Body of pancreas (tissue), 4 donors: ENCODE measurements at regions not wholly inside any gene's neighbourhood (a gene's known extent, or its start where the extent isn't known, plus 50 kb on each side); places are given as distances from the start of the nearest gene placed in this dataset.

ENCODE experiments used
- ATAC-seq: fragments of 150-250 bp; one replicate; pipeline ENCODE4 v1.9.1; 2016
- DNase-seq, 4 donors: peaks; one replicate each; pipeline ENCODE4 v3.0.0-alpha.2; 2019
- H3K27ac ChIP-seq, 4 donors: fragments of 200-600 bp; sonication (generic); 1 replicate in 3 of 4; 2 replicates in 1 of 4; pipeline versions ENCODE4 v1.5.1 to v1.6.1; 2016 to 2019; ENCODE audit warnings: mild to moderate bottlenecking in 1 of 4, mixed read lengths in 1 of 4, moderate library complexity in 1 of 4
- H3K27me3 ChIP-seq, 2 donors: fragments of 200-600 bp; sonication (generic); one replicate each; pipeline ENCODE4 v1.6.0; 2016; ENCODE audit warnings: mild to moderate bottlenecking in 1 of 2
- H3K36me3 ChIP-seq, 2 donors: fragments of 200-600 bp; sonication (generic); replicated peaks in 1 of 2; 2 replicates each; pipeline ENCODE4 v1.5.1; 2016; ENCODE audit warnings: low read depth in 2 of 2; ENCODE audit not compliant: insufficient read depth in 1 of 2
- H3K4me1 ChIP-seq: fragments of 200-600 bp; sonication (generic); one replicate; pipeline ENCODE4 v1.6.0; 2016
- H3K4me3 ChIP-seq, 2 donors: fragments of 200-600 bp; sonication (generic); 1 replicate in 1 of 2; 2 replicates in 1 of 2; pipeline ENCODE4 v1.5.1; 2016 to 2019
- H3K9me3 ChIP-seq, 3 donors: fragments of 200-600 bp; sonication (generic); 1 replicate in 2 of 3; 2 replicates in 1 of 3; pipeline ENCODE4 v1.5.1; 2016
- CTCF ChIP-seq, 7 experiments: fragments of 450-650 bp in 4 of 7; fragments of 200-600 bp in 3 of 7; sonication (generic) in 3 of 7; IDR thresholded peaks; one replicate each; pipeline ENCODE4 v1.5.1; 2016 to 2019; ENCODE audit warnings: antibody characterized with exemption in 7 of 7
- POLR2A ChIP-seq, 3 donors: fragments of 450-650 bp; IDR thresholded peaks; one replicate each; pipeline ENCODE4 v1.6.1; 2016; ENCODE audit warnings: antibody characterized with exemption in 3 of 3, mild to moderate bottlenecking in 2 of 3
- WGBS, 2 donors: methylation state at CpG; one replicate each; pipeline ENCODE4 v1.1.5; 2017; 5-methylcytosine and 5-hydroxymethylcytosine counted together
- intact Hi-C: fragments of 100-400 bp; cut with DNase I; formaldehyde crosslinking; loops from one replicate; pipeline ENCODE4 v1.15.1; 2023

GRCh38 chr15:27695726-27696125 lies 403.4 kb downstream of the OCA2 start:
- intact Hi-C loops: no loop called here
- no peak overlapping the region for H3K27ac ChIP-seq
- no peaks in the 10 kb centered on the region for H3K9me3 ChIP-seq
- TF ChIP-seq CTCF (IDR thresholded peaks at IDR 0.05) (no peak), POLR2A (IDR thresholded peaks at IDR 0.05) (no peak)
- ATAC-seq (no peak), DNase-seq (no peak)
- no peaks in the 10 kb centered on the region for H3K27me3 ChIP-seq
- H3K4me1 ChIP-seq: no peaks in the 10 kb centered on the region
- no peak overlapping the region for H3K4me3 ChIP-seq
- whole genome bisulfite sequencing, 2 donors: 72 to 79% methylated on average over 2 of the region's 2 CpGs
- no peaks in the 10 kb centered on the region for H3K36me3 ChIP-seq

DNA sequence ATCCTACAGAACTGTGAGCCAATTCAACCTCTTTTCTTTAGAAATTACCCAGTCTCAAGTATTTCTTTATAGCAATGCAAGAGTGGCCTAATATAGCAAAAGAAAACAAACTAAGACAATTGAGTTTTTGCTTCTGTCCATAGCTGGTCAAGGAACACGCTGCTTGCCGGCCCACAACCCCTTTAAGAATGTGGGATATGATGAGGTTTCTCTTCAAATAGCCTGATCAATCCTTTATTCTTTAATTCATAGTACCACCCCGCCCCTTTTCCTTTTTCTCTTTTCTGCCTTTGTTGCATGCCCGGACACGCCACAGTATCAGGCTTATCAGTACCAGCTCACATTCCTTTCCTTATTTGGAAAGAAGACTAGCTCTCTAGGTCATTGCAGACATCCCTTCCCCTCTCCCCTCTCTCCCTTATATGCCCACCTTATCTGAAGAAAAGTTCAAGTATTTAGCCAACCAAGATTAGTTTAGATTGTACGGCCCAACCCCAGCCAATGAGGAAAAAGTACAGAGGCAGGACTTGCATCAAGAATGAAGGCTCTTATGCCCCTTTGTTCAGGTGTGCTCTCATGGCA lies 404.5 kb downstream of the OCA2 start:
- no peak for DNase-seq
- no peak overlapping the region for H3K27ac ChIP-seq
- no peaks in the 10 kb centered on the region for H3K36me3 ChIP-seq
- 38 to 39% methylated on average over 6 of the region's 6 CpGs for WGBS, 2 donors
- H3K27me3 ChIP-seq: no peaks in the 10 kb centered on the region
- H3K4me3 ChIP-seq: no peak overlapping the region
- no peaks in the 10 kb centered on the region for H3K9me3 ChIP-seq
- intact Hi-C loops: no loop called here
- TF ChIP-seq CTCF (IDR thresholded peaks at IDR 0.05) (no peak), POLR2A (IDR thresholded peaks at IDR 0.05) (no peak)
- no peak for ATAC-seq
- no peaks in the 10 kb centered on the region for H3K4me1 ChIP-seq

DNA sequence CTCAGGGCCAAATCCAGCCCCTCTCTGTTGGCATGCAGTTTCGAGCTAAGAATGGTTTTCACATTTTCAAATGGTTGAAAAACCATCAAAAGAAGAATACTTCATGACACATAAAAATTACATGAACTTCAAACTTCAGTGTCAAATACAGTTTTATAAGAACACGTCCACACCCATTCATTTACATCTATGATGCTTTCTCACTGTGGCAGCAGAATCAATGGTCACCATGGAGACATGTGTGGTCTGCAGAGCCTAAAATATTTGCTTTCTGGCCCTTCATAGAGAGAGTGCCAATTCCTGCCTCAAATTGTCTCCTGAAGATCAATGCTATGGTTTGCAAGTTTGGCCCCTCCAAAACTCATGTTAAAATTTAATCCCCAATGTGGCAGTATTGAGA lies 405.8 kb downstream of the OCA2 start:
- intact Hi-C loops: no loop called here
- WGBS, 2 donors: 51 to 57% methylated on average over 2 of the region's 2 CpGs

DNA sequence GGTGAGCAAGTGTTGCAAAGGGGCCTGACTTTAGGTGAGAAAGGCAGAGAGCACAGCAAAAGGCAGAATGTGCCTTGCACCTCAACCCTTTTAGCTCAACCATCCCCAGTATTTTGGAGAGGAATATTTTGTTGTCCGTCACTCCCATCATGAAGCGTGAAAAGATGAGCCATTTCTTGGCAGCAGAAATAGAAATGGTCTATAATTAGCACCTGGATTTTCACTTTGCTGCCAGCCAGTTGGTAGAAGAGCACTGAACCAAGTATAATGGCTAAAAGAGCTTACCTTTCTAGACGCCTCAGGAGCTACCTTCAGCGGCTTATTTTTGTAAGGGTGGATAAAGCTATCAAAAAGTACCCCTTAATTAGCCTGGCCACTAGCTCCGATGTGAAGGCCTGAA lies 406.7 kb downstream of the OCA2 start:
- WGBS, 2 donors: 74 to 76% methylated on average over 5 of the region's 5 CpGs

More for the DNA sequence above, 405.8 kb downstream of the OCA2 start:
- DNase-seq (no peak), ATAC-seq (no peak)
- H3K27ac ChIP-seq: no peak overlapping the region
- no peaks in the 10 kb centered on the region for H3K4me1 ChIP-seq
- no peaks in the 10 kb centered on the region for H3K36me3 ChIP-seq
- TF ChIP-seq POLR2A (IDR thresholded peaks at IDR 0.05): no peak
- no peak for TF ChIP-seq CTCF (IDR thresholded peaks at IDR 0.05)
- no peaks in the 10 kb centered on the region for H3K9me3 ChIP-seq
- no peak overlapping the region for H3K4me3 ChIP-seq
- no peaks in the 10 kb centered on the region for H3K27me3 ChIP-seq

More for the DNA sequence above, 406.7 kb downstream of the OCA2 start:
- no peaks in the 10 kb centered on the region for H3K27me3 ChIP-seq
- no peaks in the 10 kb centered on the region for H3K36me3 ChIP-seq
- no peak overlapping the region for H3K27ac ChIP-seq
- no peaks in the 10 kb centered on the region for H3K9me3 ChIP-seq
- no peak for TF ChIP-seq POLR2A (IDR thresholded peaks at IDR 0.05)
- TF ChIP-seq CTCF (IDR thresholded peaks at IDR 0.05): no peak
- intact Hi-C loops: no loop called here
- ATAC-seq (no peak), DNase-seq (no peak)
- H3K4me1 ChIP-seq: no peaks in the 10 kb centered on the region
- no peak overlapping the region for H3K4me3 ChIP-seq
